SJSA1 (cell line): ENCODE measurements at regions not wholly inside any gene's neighbourhood (a gene's known extent, or its start where the extent isn't known, plus 50 kb on each side); places are given as distances from the start of the nearest gene placed in this dataset.

Experiments
- DNase-seq, 2 experiments: peaks; one replicate each; pipeline ENCODE4 v3.0.0-alpha.2; 2015 to 2020; ENCODE audit warnings: low spot score in 2 of 2, low read depth in 1 of 2
- H3K27ac ChIP-seq: fragments of 250-450 bp; sonication (Bioruptor Pico); 2 replicates; pipeline ENCODE4 v1.5.1; 2020; ENCODE audit warnings: mild to moderate bottlenecking, moderate library complexity
- H3K27me3 ChIP-seq: fragments of 250-450 bp; sonication (Bioruptor Pico); replicated peaks from 2 replicates; pipeline ENCODE4 v1.5.1; 2020; ENCODE audit warnings: mild to moderate bottlenecking, moderate library complexity
- H3K36me3 ChIP-seq: fragments of 250-450 bp; sonication (Bioruptor Pico); 2 replicates; pipeline ENCODE4 v1.5.1; 2020; ENCODE audit warnings: mild to moderate bottlenecking
- H3K4me1 ChIP-seq: fragments of 250-450 bp; sonication (Bioruptor Pico); replicated peaks from 2 replicates; pipeline ENCODE4 v1.6.1; 2021; ENCODE audit warnings: mild to moderate bottlenecking
- H3K4me3 ChIP-seq: fragments of 250-450 bp; sonication (Bioruptor Pico); 2 replicates; pipeline ENCODE4 v1.5.1; 2020; ENCODE audit warnings: mild to moderate bottlenecking
- H3K9me3 ChIP-seq: fragments of 250-450 bp; sonication (Bioruptor Pico); replicated peaks from 2 replicates; pipeline ENCODE4 v1.5.1; 2020; ENCODE audit warnings: mild to moderate bottlenecking

- no peaks in the 10 kb centered on the region for H3K4me1 ChIP-seq
- no peak for DNase-seq
- no peak overlapping the region for H3K4me3 ChIP-seq
- no peaks in the 10 kb centered on the region for H3K36me3 ChIP-seq
- 0 out of 2 replicates have a peak, but pooled peaks cover 7% of the 10 kb centered on the region for H3K27me3 ChIP-seq
- no peak overlapping the region for H3K27ac ChIP-seq
- no peaks in the 10 kb centered on the region for H3K9me3 ChIP-seq
Measured at GRCh38 chr1:42096554-42096953, 56.7 kb upstream of the GUCA2B start.

GRCh38 chr1:42089246-42089645 lies 64.0 kb upstream of the GUCA2B start:
- H3K27ac ChIP-seq: no peak overlapping the region
- H3K4me3 ChIP-seq: no peak overlapping the region
- H3K4me1 ChIP-seq: no peaks in the 10 kb centered on the region
- H3K36me3 ChIP-seq: no peaks in the 10 kb centered on the region
- H3K27me3 ChIP-seq: peaks cover 3% of the 10 kb centered on the region; the same call in 1 of the 2 replicates
- H3K9me3 ChIP-seq: no peaks in the 10 kb centered on the region
- DNase-seq: no peak

DNA sequence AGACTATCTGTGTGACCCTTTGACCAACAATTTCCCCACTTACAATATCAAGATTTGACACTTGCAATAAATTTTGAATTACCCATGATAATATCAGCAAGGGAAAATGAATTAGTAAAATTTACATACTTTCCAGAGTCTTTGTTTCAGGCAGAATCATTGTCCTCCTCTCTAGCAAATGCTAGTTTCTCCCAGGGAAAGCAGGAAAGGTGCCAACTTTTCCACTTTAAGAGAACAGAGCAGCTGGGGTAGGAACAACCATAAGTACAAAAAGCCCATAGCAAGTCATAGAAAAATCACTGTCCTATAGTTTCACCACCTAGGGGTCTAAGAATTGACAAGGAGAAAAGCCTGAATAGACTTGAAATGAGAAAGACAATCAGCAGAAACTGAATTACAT lies 67.1 kb upstream of the GUCA2B start:
- no peaks in the 10 kb centered on the region for H3K36me3 ChIP-seq
- H3K9me3 ChIP-seq: no peaks in the 10 kb centered on the region
- H3K4me3 ChIP-seq: no peak overlapping the region
- H3K27ac ChIP-seq: no peak overlapping the region
- H3K4me1 ChIP-seq: no peaks in the 10 kb centered on the region
- peaks cover 3% of the 10 kb centered on the region; the same call in 1 of the 2 replicates for H3K27me3 ChIP-seq
- no peak for DNase-seq

GRCh38 chr1:42085596-42085995 lies 67.6 kb upstream of the GUCA2B start:
- Histone ChIP-seq H3K4me1 (no peaks in the 10 kb centered on the region), H3K27me3 (peaks cover 3% of the 10 kb centered on the region; the same call in 1 of the 2 replicates), H3K36me3 (no peaks in the 10 kb centered on the region), H3K27ac (no peak overlapping the region), H3K9me3 (no peaks in the 10 kb centered on the region), H3K4me3 (no peak overlapping the region)
- DNase-seq: no peak

- no peak for DNase-seq
- no peak overlapping the region for H3K27ac ChIP-seq
- H3K36me3 ChIP-seq: no peaks in the 10 kb centered on the region
- H3K27me3 ChIP-seq: peaks cover 3% of the 10 kb centered on the region; the same call in 1 of the 2 replicates
- no peaks in the 10 kb centered on the region for H3K4me1 ChIP-seq
- H3K9me3 ChIP-seq: no peaks in the 10 kb centered on the region
- no peak overlapping the region for H3K4me3 ChIP-seq
Measured at GRCh38 chr1:42081475-42081874, 71.7 kb upstream of the GUCA2B start.

- DNase-seq: no peak
- Histone ChIP-seq H3K36me3 (no peaks in the 10 kb centered on the region), H3K4me3 (no peak overlapping the region), H3K27me3 (peaks cover 28% of the 10 kb centered on the region), H3K9me3 (no peaks in the 10 kb centered on the region), H3K4me1 (no peaks in the 10 kb centered on the region), H3K27ac (no peak overlapping the region)
Measured at GRCh38 chr1:42075179-42075578, 78.0 kb upstream of the GUCA2B start.

DNA sequence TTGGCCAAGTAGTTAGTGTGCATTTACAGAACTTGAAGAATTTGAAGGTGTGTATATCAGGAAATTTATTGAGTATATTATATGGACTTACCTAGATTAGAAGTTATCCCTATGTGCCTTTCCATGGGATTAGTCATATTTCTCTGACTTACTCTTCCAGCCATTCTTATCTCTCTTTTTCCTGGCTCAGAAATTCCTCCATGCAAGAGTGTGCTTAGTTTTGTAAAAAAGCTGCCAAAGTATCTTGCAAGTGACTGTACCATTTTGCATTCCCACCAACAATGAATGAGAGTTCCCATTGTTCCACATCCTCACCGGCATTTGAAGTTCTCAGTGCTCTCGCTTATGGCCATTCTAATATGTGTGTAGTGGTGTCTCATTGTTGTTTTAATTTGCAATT lies 82.2 kb upstream of the GUCA2B start:
- Histone ChIP-seq H3K4me3 (no peak overlapping the region), H3K9me3 (no peaks in the 10 kb centered on the region), H3K36me3 (no peaks in the 10 kb centered on the region), H3K27ac (no peak overlapping the region), H3K4me1 (no peaks in the 10 kb centered on the region), H3K27me3 (peaks cover 47% of the 10 kb centered on the region)
- no peak for DNase-seq

- no peak overlapping the region for H3K27ac ChIP-seq
- H3K4me1 ChIP-seq: peaks cover 4% of the 10 kb centered on the region
- no peak overlapping the region for H3K4me3 ChIP-seq
- H3K9me3 ChIP-seq: 0 out of 2 replicates have a peak, but pooled peaks cover 4% of the 10 kb centered on the region
- no peaks in the 10 kb centered on the region for H3K27me3 ChIP-seq
- DNase-seq: no peak
- no peaks in the 10 kb centered on the region for H3K36me3 ChIP-seq
Measured at GRCh38 chr1:42057800-42058199, 95.4 kb upstream of the GUCA2B start.

DNA sequence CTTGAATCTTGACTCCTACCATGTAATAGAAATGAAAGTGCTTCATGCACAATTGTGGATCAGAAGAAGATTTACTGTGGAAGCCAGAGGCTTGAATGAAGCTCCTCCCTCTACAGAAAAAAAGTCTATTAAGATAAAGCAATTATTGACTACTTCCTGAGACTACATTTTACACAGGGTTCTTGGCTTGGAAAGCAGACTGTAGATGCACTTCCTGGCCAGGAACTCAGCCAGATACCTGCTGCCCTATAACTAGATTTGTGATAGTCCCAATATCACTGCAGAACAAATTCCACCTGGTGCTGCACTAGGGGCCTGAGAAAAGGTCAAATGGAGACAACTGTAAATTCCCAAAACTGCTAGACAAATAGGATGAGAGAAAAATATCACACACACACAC lies 96.8 kb upstream of the GUCA2B start:
- Histone ChIP-seq H3K4me3 (no peak overlapping the region), H3K9me3 (0 out of 2 replicates have a peak, but pooled peaks cover 4% of the 10 kb centered on the region), H3K36me3 (no peaks in the 10 kb centered on the region), H3K4me1 (peaks cover 4% of the 10 kb centered on the region), H3K27me3 (no peaks in the 10 kb centered on the region), H3K27ac (no peak overlapping the region)
- DNase-seq: no peak

- H3K36me3 ChIP-seq: no peaks in the 10 kb centered on the region
- 0 out of 2 replicates have a peak, but pooled peaks cover 4% of the 10 kb centered on the region for H3K9me3 ChIP-seq
- no peak overlapping the region for H3K4me3 ChIP-seq
- H3K27me3 ChIP-seq: no peaks in the 10 kb centered on the region; the same call in 1 of the 2 replicates
- DNase-seq: peak in 1 of 2 experiments; percentile 62
- no peak overlapping the region for H3K27ac ChIP-seq
- H3K4me1 ChIP-seq: peaks cover 4% of the 10 kb centered on the region
Measured at GRCh38 chr1:42055061-42055460, 98.1 kb upstream of the GUCA2B start.

DNA sequence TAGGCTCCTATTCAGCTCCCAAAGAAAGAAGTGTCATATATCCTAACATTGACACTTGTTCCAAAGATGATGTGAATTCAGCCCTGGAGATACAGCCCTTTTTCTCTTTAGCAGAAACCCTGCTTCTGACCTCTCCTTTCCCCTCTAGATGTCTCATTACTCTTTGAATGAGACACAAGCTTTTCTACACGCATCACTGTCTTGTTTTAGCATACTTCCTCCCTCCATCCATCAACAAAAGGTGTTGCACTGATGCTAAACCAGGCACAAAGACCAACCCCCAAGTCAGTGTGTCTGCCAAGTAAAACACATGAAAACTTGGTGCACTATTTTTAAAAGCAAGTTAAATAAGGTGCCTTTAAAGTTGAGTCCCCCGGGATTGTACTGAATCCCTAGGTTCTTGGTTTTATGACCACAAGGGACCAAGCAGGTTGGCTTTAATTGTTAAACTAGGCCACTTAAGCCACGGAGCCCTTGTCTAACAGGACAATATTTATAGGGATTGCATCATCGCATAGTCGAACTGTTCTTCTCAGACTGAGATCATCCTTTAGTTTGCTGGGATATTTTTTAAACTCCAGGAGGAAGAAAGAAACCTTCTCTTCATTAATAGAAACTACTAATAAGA lies 101.0 kb upstream of the GUCA2B start:
- Histone ChIP-seq H3K4me3 (no peak overlapping the region), H3K27me3 (peaks cover 3% of the 10 kb centered on the region; the same call in 1 of the 2 replicates), H3K36me3 (no peaks in the 10 kb centered on the region), H3K27ac (no peak overlapping the region), H3K9me3 (no peaks in the 10 kb centered on the region), H3K4me1 (peaks cover 4% of the 10 kb centered on the region)
- DNase-seq: no peak

- Histone ChIP-seq H3K4me3 (no peak overlapping the region), H3K27ac (no peak overlapping the region), H3K9me3 (no peaks in the 10 kb centered on the region), H3K36me3 (no peaks in the 10 kb centered on the region), H3K4me1 (no peaks in the 10 kb centered on the region), H3K27me3 (peaks cover 3% of the 10 kb centered on the region; the same call in 1 of the 2 replicates)
- no peak for DNase-seq
Measured at GRCh38 chr1:42047508-42047880, 105.7 kb upstream of the GUCA2B start.

- peaks cover 3% of the 10 kb centered on the region; the same call in 1 of the 2 replicates for H3K27me3 ChIP-seq
- no peak for DNase-seq
- no peak overlapping the region for H3K4me3 ChIP-seq
Measured at GRCh38 chr1:42046761-42047507, 106.3 kb upstream of the GUCA2B start.

DNA sequence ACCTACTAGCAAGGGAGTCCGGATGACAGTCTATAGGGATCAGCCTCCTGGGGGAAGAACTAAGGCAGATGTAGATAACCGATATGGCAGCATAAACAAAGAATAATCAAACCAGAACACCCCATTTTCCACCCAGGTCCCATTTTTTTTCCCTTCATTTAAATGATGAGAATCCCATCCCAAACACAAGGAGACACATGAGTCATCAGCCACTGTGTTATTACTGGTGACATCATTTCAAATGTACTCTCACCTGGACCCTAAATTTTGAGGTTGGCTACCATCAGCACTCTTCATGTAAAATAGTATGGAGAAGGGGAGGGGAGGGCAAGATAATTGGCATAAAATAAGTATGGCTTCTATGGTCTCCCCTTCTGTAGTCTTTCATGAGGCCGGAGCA lies 108.9 kb upstream of the GUCA2B start:
- no peaks in the 10 kb centered on the region for H3K4me1 ChIP-seq
- no peak overlapping the region for H3K4me3 ChIP-seq
- H3K27ac ChIP-seq: no peak overlapping the region
- 0 out of 2 replicates have a peak, but pooled peaks cover 3% of the 10 kb centered on the region for H3K27me3 ChIP-seq
- H3K9me3 ChIP-seq: no peaks in the 10 kb centered on the region
- no peaks in the 10 kb centered on the region for H3K36me3 ChIP-seq
- no peak for DNase-seq

More at GRCh38 chr1:42046761-42047507, 106.3 kb upstream of the GUCA2B start:
- no peaks in the 10 kb centered on the region for H3K9me3 ChIP-seq
- no peaks in the 10 kb centered on the region for H3K36me3 ChIP-seq
- no peak overlapping the region for H3K27ac ChIP-seq
- no peaks in the 10 kb centered on the region for H3K4me1 ChIP-seq
